Superior temporal gyrus (tissue), 1 donor: ENCODE measurements at regions not wholly inside any gene's neighbourhood (a gene's known extent, or its start where the extent isn't known, plus 50 kb on each side); places are given as distances from the start of the nearest gene placed in this dataset.
"Not testable (repeated sequence)": the region's sequence is repeated elsewhere in the genome, so short reads cannot be mapped to it uniquely, and the experiment has no call there.

Experiments used
- DNase-seq: peaks from one replicate; pipeline ENCODE4 v3.0.0-alpha.2; 2016; ENCODE audit errors: extremely low spot score

- no peak for DNase-seq
These were observed 302.7 kb downstream of the RFPL4B start for GRCh38 chr6:112649853-112650252.

GRCh38 chr6:112651239-112651638 is 304.1 kb downstream of the RFPL4B start:
- DNase-seq = peak; percentile 71

GRCh38 chr6:112659912-112660311 is 312.8 kb downstream of the RFPL4B start:
- no peak for DNase-seq

- no peak for DNase-seq
These were observed 313.5 kb downstream of the RFPL4B start for GRCh38 chr6:112660626-112661025.

GRCh38 chr6:112663698-112664097 is 316.6 kb downstream of the RFPL4B start:
- no peak for DNase-seq

GRCh38 chr6:112665114-112665513 is 318.0 kb downstream of the RFPL4B start:
- no peak for DNase-seq

GRCh38 chr6:112665815-112666214 is 318.7 kb downstream of the RFPL4B start:
- DNase-seq = no peak

GRCh38 chr6:112667427-112667826 is 320.3 kb downstream of the RFPL4B start:
- no peak for DNase-seq

GRCh38 chr6:112680091-112680490 is 333.0 kb downstream of the RFPL4B start:
- no peak for DNase-seq

- DNase-seq = no peak
These were observed 334.9 kb downstream of the RFPL4B start for GRCh38 chr6:112682071-112682470.

- no peak for DNase-seq
These were observed 336.0 kb downstream of the RFPL4B start for GRCh38 chr6:112683106-112683505.

- DNase-seq = no peak
These were observed 336.8 kb downstream of the RFPL4B start for GRCh38 chr6:112683926-112684325.

GRCh38 chr6:112685521-112686220 is 338.5 kb downstream of the RFPL4B start:
- DNase-seq = not testable (repeated sequence)

- not testable (repeated sequence) for DNase-seq
These were observed 341.5 kb downstream of the RFPL4B start for GRCh38 chr6:112688487-112689165.

GRCh38 chr6:112689183-112689858 is 342.2 kb downstream of the RFPL4B start:
- not testable (repeated sequence) for DNase-seq

- DNase-seq = no peak
These were observed 343.5 kb downstream of the RFPL4B start for GRCh38 chr6:112690497-112691202.

GRCh38 chr6:112691289-112691688 is 344.2 kb downstream of the RFPL4B start:
- DNase-seq = no peak

GRCh38 chr6:112695001-112695400 is 347.9 kb downstream of the RFPL4B start:
- no peak for DNase-seq

GRCh38 chr6:112697265-112697664 is 350.1 kb downstream of the RFPL4B start:
- no peak for DNase-seq

- no peak for DNase-seq
These were observed 354.1 kb downstream of the RFPL4B start for GRCh38 chr6:112701201-112701600.

- DNase-seq = no peak
These were observed 363.6 kb downstream of the RFPL4B start for GRCh38 chr6:112710710-112711109.

GRCh38 chr6:112713402-112713801 is 366.3 kb downstream of the RFPL4B start:
- no peak for DNase-seq
